Prostate gland (tissue), 2 donors: ENCODE measurements at regions not wholly inside any gene's neighbourhood (a gene's known extent, or its start where the extent isn't known, plus 50 kb on each side); places are given as distances from the start of the nearest gene placed in this dataset.
"Not testable (repeated sequence)": the region's sequence is repeated elsewhere in the genome, so short reads cannot be mapped to it uniquely, and the experiment has no call there.

Experiments used
- DNase-seq: peaks from one replicate; pipeline ENCODE4 v3.0.0-alpha.2; 2019; ENCODE audit warnings: low spot score
- H3K27ac ChIP-seq, 2 donors: fragments of 200-600 bp; sonication (generic); 2 replicates each; pipeline ENCODE4 v1.5.1; 2017 to 2019
- H3K27me3 ChIP-seq: fragments of 200-600 bp; sonication (generic); replicated peaks from 2 replicates; pipeline ENCODE4 v1.5.1; 2019; ENCODE audit not compliant: insufficient read depth
- H3K36me3 ChIP-seq, 2 donors: fragments of 200-600 bp; sonication (generic); 1 replicate in 1 of 2; 2 replicates in 1 of 2; pipeline versions ENCODE4 v1.5.1 to v1.8.1; 2017 to 2019
- H3K4me1 ChIP-seq: fragments of 200-600 bp; sonication (generic); replicated peaks from 2 replicates; pipeline ENCODE4 v1.5.1; 2019
- H3K4me3 ChIP-seq, 2 donors: fragments of 200-600 bp; sonication (generic); 2 replicates each; pipeline ENCODE4 v1.5.1; 2017 to 2019
- H3K9me3 ChIP-seq: fragments of 200-600 bp; sonication (generic); 2 replicates; pipeline ENCODE4 v1.5.1; 2017
- CTCF ChIP-seq, 4 experiments: fragments of 200-600 bp in 2 of 4; fragments of 450-650 bp in 2 of 4; sonication (generic) in 2 of 4; IDR thresholded peaks; 1 replicate in 3 of 4; 2 replicates in 1 of 4; pipeline ENCODE4 v1.5.1; 2016 to 2019; ENCODE audit warnings: antibody characterized with exemption in 4 of 4, mild to moderate bottlenecking in 2 of 4, moderate library complexity in 2 of 4
- POLR2A ChIP-seq: fragments of 450-650 bp; IDR thresholded peaks from one replicate; pipeline ENCODE4 v1.6.1; 2016; ENCODE audit warnings: antibody characterized with exemption, mild to moderate bottlenecking
- POLR2AphosphoS5 ChIP-seq: sonication (generic); formaldehyde crosslinking; IDR thresholded peaks from one replicate; pipeline ENCODE4 v1.6.1; 2017; ENCODE audit warnings: antibody characterized with exemption
- WGBS: methylation state at CpG from one replicate; pipeline ENCODE4 v1.1.5; 2018; 5-methylcytosine and 5-hydroxymethylcytosine counted together
- intact Hi-C: fragments of 100-400 bp; cut with DNase I; formaldehyde crosslinking; loops from one replicate; pipeline ENCODE4 v1.14.2; 2022

GRCh38 chr2:155895016-155895415, 437.5 kb downstream of the NR4A2 start:
- no peaks in the 10 kb centered on the region for H3K4me1 ChIP-seq
- H3K27ac ChIP-seq, result no peak overlapping the region
- H3K4me3 ChIP-seq, result no peak overlapping the region
- 49% methylated on average over 1 of the region's 1 CpG for WGBS
- TF ChIP-seq CTCF (IDR thresholded peaks at IDR 0.05) (no peak), POLR2AphosphoS5 (no peak)
- H3K27me3 ChIP-seq, result no peaks in the 10 kb centered on the region
- H3K36me3 ChIP-seq, result no peaks in the 10 kb centered on the region
- no peaks in the 10 kb centered on the region for H3K9me3 ChIP-seq
- no peak for DNase-seq
- intact Hi-C loops, result no loop called here

GRCh38 chr2:155880382-155880781, 452.1 kb downstream of the NR4A2 start:
- H3K36me3 ChIP-seq, H3K4me3 ChIP-seq, H3K27ac ChIP-seq, DNase-seq, intact Hi-C loops, H3K9me3 ChIP-seq, H3K4me1 ChIP-seq, H3K27me3 ChIP-seq: not testable (repeated sequence)
- 36% methylated on average over 5 of the region's 5 CpGs for WGBS

- 76% methylated on average over 5 of the region's 5 CpGs for WGBS
- H3K9me3 ChIP-seq, H3K4me3 ChIP-seq, DNase-seq, H3K27ac ChIP-seq, H3K4me1 ChIP-seq, H3K36me3 ChIP-seq, intact Hi-C loops, H3K27me3 ChIP-seq: not testable (repeated sequence)
These were observed 452.6 kb downstream of the NR4A2 start for GRCh38 chr2:155879900-155880299.

- 84% methylated on average over 3 of the region's 3 CpGs for WGBS
- no peak for TF ChIP-seq POLR2AphosphoS5
- no peak for TF ChIP-seq CTCF (IDR thresholded peaks at IDR 0.05)
- TF ChIP-seq POLR2A, result no peak
- DNase-seq, result no peak
- H3K27me3 ChIP-seq, result no peaks in the 10 kb centered on the region
- no peak overlapping the region for H3K27ac ChIP-seq
- no peaks in the 10 kb centered on the region for H3K9me3 ChIP-seq
- no peak overlapping the region for H3K4me3 ChIP-seq
- no peaks in the 10 kb centered on the region for H3K36me3 ChIP-seq
- intact Hi-C loops, result no loop called here
- H3K4me1 ChIP-seq, result no peaks in the 10 kb centered on the region
These were observed 460.1 kb downstream of the NR4A2 start for GRCh38 chr2:155872396-155872795.

GRCh38 chr2:155871940-155872339, 460.6 kb downstream of the NR4A2 start:
- TF ChIP-seq POLR2A, result no peak
- no peak for TF ChIP-seq POLR2AphosphoS5
- TF ChIP-seq CTCF (IDR thresholded peaks at IDR 0.05), result no peak
- Histone ChIP-seq H3K9me3 (no peaks in the 10 kb centered on the region), H3K27me3 (no peaks in the 10 kb centered on the region), H3K27ac (no peak overlapping the region), H3K4me3 (no peak overlapping the region), H3K4me1 (no peaks in the 10 kb centered on the region), H3K36me3 (no peaks in the 10 kb centered on the region)
- DNase-seq, result no peak
- intact Hi-C loops, result no loop called here
- WGBS, result 73% methylated on average over 4 of the region's 4 CpGs

- Histone ChIP-seq H3K36me3 (no peaks in the 10 kb centered on the region), H3K9me3 (no peaks in the 10 kb centered on the region), H3K27me3 (no peaks in the 10 kb centered on the region), H3K4me3 (no peak overlapping the region), H3K4me1 (no peaks in the 10 kb centered on the region), H3K27ac (no peak overlapping the region)
- DNase-seq, result no peak
- intact Hi-C loops, result no loop called here
- WGBS, result 60% methylated on average over 3 of the region's 3 CpGs
- no peak for TF ChIP-seq POLR2A
These were observed 465.0 kb downstream of the NR4A2 start for GRCh38 chr2:155867564-155867963.
